ENCODE measurements at regions not wholly inside any gene's neighbourhood (a gene's known extent, or its start where the extent isn't known, plus 50 kb on each side); places are given as distances from the start of the nearest gene placed in this dataset.

GRCh38 chr11:130545449-130546072, 97.1 kb downstream of the ADAMTS15 start:
- Mint-ChIP-seq H3K36me3 (ENCODE audit: insufficient read depth, unreplicated experiment) (peaks cover 4% of the 10 kb centered on the region), H3K27ac (ENCODE audit: low read depth, unreplicated experiment) (no peak overlapping the region), H3K4me1 (ENCODE audit: insufficient read depth, unreplicated experiment) (peaks cover 4% of the 10 kb centered on the region), H3K9me3 (ENCODE audit: unreplicated experiment) (no peaks in the 10 kb centered on the region), H3K27me3 (ENCODE audit: insufficient read depth, unreplicated experiment) (peaks cover 20% of the 10 kb centered on the region), H3K4me3 (ENCODE audit: unreplicated experiment) (no peak overlapping the region)
- intact Hi-C loops (cut with micrococcal nuclease) = no loop called here
- BruUV-seq (replicated peaks) = no TSS peak
- ChIA-PET POLR2A (no interaction called here), CTCF (no interaction called here)
- no peak for DNase-seq (ENCODE audit: unreplicated experiment)
- no peak for TF ChIP-seq CTCF (IDR thresholded peaks at IDR 0.05; ENCODE audit: unreplicated experiment)

DNA sequence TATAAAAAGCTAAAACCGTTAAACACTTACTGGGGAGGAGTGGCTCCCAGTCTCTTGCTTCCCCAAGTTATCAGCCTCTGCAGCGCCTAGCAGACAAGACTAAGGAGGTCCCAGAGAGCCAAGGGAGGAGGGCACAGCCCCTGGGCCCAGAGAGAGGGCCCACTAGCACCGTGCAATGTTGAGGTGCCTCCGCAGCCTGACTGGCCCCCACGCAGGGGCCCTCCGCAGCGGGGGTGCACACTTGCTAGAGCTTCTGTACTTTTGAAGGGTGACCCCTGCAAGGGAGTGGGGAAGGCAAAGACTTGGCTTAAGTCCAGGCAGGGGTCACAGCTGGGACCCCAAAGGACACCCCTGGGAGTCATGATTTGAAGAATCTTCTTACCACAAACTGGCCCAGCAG, 98.0 kb downstream of the ADAMTS15 start:
- Mint-ChIP-seq H3K36me3 (ENCODE audit: insufficient read depth, unreplicated experiment) (peaks cover 4% of the 10 kb centered on the region), H3K27ac (ENCODE audit: low read depth, unreplicated experiment) (no peak overlapping the region), H3K9me3 (ENCODE audit: unreplicated experiment) (no peaks in the 10 kb centered on the region), H3K4me3 (ENCODE audit: unreplicated experiment) (no peak overlapping the region), H3K4me1 (ENCODE audit: insufficient read depth, unreplicated experiment) (peaks cover 4% of the 10 kb centered on the region), H3K27me3 (ENCODE audit: insufficient read depth, unreplicated experiment) (peaks cover 16% of the 10 kb centered on the region)
- no peak for TF ChIP-seq CTCF (IDR thresholded peaks at IDR 0.05; ENCODE audit: unreplicated experiment)
- ChIA-PET POLR2A (no interaction called here), CTCF (no interaction called here)
- DNase-seq (ENCODE audit: unreplicated experiment) = no peak
- BruUV-seq (replicated peaks) = no TSS peak
- intact Hi-C loops (cut with micrococcal nuclease) = no loop called here

DNA sequence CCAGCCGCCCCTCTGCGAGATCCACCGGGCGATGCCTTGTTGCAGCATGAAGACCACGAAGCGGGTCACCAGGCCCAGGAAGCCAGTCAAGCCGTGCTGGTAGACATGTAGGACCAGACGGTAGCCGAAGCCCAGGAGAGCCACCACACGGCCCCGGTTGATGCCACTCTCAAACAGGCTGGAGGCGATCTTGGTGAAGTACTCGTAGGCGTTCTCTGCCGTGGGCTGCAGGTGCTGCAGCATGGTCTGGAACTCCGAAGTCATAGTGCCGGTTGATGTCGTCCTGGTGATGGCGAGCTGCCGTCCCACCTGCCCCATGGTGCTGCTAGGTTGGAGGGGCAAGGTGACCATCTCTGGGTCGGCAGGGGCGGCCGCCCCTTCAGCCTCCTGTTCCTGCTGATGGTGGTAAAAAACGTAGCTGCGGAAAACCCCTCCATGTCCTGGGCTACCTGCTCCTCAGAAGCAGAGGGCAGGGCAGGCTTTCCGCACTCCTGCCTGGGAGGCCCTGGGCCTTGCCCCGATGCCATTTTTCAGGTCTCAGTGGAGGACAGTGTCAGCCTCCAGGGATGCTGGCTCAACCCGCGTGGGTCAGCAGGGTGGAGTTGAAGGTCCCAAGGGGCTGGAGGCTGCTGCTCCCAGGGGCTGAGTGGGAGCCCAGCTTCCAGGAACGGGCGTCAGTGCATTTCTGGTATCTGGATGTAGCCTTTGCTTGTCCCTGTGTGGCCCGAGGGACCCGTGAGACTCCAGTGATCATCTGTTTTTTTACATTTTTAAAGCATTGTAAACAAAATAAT, 98.7 kb downstream of the ADAMTS15 start:
- no peak for DNase-seq (ENCODE audit: unreplicated experiment)
- ChIA-PET CTCF (no interaction called here), POLR2A (no interaction called here)
- Mint-ChIP-seq H3K27ac (ENCODE audit: low read depth, unreplicated experiment) (no peak overlapping the region), H3K4me3 (ENCODE audit: unreplicated experiment) (no peak overlapping the region), H3K9me3 (ENCODE audit: unreplicated experiment) (no peaks in the 10 kb centered on the region), H3K36me3 (ENCODE audit: insufficient read depth, unreplicated experiment) (no peaks in the 10 kb centered on the region), H3K4me1 (ENCODE audit: insufficient read depth, unreplicated experiment) (peaks cover 4% of the 10 kb centered on the region), H3K27me3 (ENCODE audit: insufficient read depth, unreplicated experiment) (peaks cover 9% of the 10 kb centered on the region)
- no peak for TF ChIP-seq CTCF (IDR thresholded peaks at IDR 0.05; ENCODE audit: unreplicated experiment)
- intact Hi-C loops (cut with micrococcal nuclease) = no loop called here
- no TSS peak for BruUV-seq (replicated peaks)

GRCh38 chr11:130547761-130548490, 99.5 kb downstream of the ADAMTS15 start:
- Mint-ChIP-seq H3K4me3 (ENCODE audit: unreplicated experiment) (no peak overlapping the region), H3K36me3 (ENCODE audit: insufficient read depth, unreplicated experiment) (no peaks in the 10 kb centered on the region), H3K27ac (ENCODE audit: low read depth, unreplicated experiment) (no peak overlapping the region), H3K4me1 (ENCODE audit: insufficient read depth, unreplicated experiment) (peaks cover 4% of the 10 kb centered on the region), H3K27me3 (ENCODE audit: insufficient read depth, unreplicated experiment) (peaks cover 1% of the 10 kb centered on the region), H3K9me3 (ENCODE audit: unreplicated experiment) (no peaks in the 10 kb centered on the region)
- POLR2A ChIA-PET = no interaction called here
- TF ChIP-seq CTCF (IDR thresholded peaks at IDR 0.05; ENCODE audit: unreplicated experiment) = no peak
- CTCF ChIA-PET = interaction anchor here (1.2 kb wide), 1 partner anchor 314 kb away, joined by 4 read pairs; no protein-coding TSS in a partner anchor
- no TSS peak for BruUV-seq (replicated peaks)
- DNase-seq (ENCODE audit: unreplicated experiment) = no peak
- intact Hi-C loops (cut with micrococcal nuclease) = no loop called here

All from MCF 10A (cell line).